Thyroid gland (tissue), 4 donors: ENCODE measurements at regions not wholly inside any gene's neighbourhood (a gene's known extent, or its start where the extent isn't known, plus 50 kb on each side); places are given as distances from the start of the nearest gene placed in this dataset.

Source experiments
- DNase-seq, 2 donors: peaks; one replicate each; pipeline ENCODE4 v3.0.0-alpha.2; 2019
- H3K27ac ChIP-seq, 3 donors: fragments of 200-600 bp; sonication (generic); 1 replicate in 2 of 3; 2 replicates in 1 of 3; pipeline ENCODE4 v1.5.1; 2016 to 2019; ENCODE audit warnings: mild to moderate bottlenecking in 1 of 3, moderate library complexity in 1 of 3
- H3K27me3 ChIP-seq: fragments of 200-600 bp; sonication (generic); one replicate; pipeline ENCODE4 v1.5.1; 2019
- H3K36me3 ChIP-seq, 2 donors: fragments of 200-600 bp; sonication (generic); one replicate each; pipeline ENCODE4 v1.5.1; 2016 to 2019
- H3K4me1 ChIP-seq, 2 donors: fragments of 200-600 bp; sonication (generic); one replicate each; pipeline ENCODE4 v1.5.1; 2017 to 2019
- H3K4me3 ChIP-seq, 3 donors: fragments of 200-600 bp; sonication (generic); replicated peaks in 1 of 3; 1 replicate in 2 of 3; 2 replicates in 1 of 3; pipeline ENCODE4 v1.5.1; 2016; ENCODE audit warnings: mild to moderate bottlenecking in 1 of 3
- H3K9me3 ChIP-seq: fragments of 200-600 bp; sonication (generic); one replicate; pipeline ENCODE4 v1.5.1; 2017
- POLR2A ChIP-seq, 2 donors: fragments of 450-650 bp; IDR thresholded peaks; one replicate each; pipeline ENCODE4 v1.6.1; 2017; ENCODE audit warnings: antibody characterized with exemption in 2 of 2, mild to moderate bottlenecking in 2 of 2, moderate library complexity in 1 of 2
- WGBS, 2 donors: methylation state at CpG; one replicate each; pipeline ENCODE4 v1.1.5; 2017; 5-methylcytosine and 5-hydroxymethylcytosine counted together
- intact Hi-C: fragments of 100-400 bp; cut with DNase I; formaldehyde crosslinking; loops from one replicate; pipeline ENCODE4 v1.15.1; 2023
- TF ChIP-seq, protein P1 (sequence below), 6 experiments: fragments of 200-600 bp in 3 of 6; fragments of 450-650 bp in 3 of 6; sonication (generic) in 3 of 6; IDR thresholded peaks; one replicate each; pipeline ENCODE4 v1.5.1; 2016 to 2019; ENCODE audit warnings: antibody characterized with exemption in 6 of 6, mild to moderate bottlenecking in 2 of 6, inconsistent platforms in 1 of 6, moderate library complexity in 1 of 6

DNA sequence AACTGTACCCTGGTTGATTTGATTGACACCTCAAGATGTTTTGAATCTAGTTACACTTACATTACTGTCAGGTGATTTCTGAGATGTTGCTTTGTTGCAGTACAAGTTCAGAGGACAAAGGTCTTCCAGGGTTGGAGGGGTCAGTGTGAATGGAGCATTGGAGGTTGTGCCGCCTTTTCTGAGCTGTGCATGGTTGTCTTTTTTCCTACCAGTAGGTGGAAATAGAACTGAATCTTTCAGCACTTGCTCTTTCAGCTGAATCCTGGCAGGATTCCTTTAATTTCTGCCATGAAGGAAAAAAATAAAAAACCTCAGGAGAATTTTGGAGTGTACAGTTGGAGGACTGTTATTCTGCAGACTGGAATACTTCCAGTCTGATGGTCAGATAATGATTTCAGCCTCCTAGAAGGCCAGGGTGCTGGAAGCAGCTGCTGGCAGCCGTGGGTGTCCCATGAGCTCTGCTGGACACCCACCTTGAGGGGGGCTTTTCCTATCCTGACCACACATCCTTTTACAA is 82.7 kb downstream of the PLCE1 start:
- DNase-seq = peak in 1 of 2 donors; percentile 16
- intact Hi-C loops = loop anchor here (10.0 kb wide), 1 partner anchor 238 kb away; no protein-coding TSS in a partner anchor

DNA sequence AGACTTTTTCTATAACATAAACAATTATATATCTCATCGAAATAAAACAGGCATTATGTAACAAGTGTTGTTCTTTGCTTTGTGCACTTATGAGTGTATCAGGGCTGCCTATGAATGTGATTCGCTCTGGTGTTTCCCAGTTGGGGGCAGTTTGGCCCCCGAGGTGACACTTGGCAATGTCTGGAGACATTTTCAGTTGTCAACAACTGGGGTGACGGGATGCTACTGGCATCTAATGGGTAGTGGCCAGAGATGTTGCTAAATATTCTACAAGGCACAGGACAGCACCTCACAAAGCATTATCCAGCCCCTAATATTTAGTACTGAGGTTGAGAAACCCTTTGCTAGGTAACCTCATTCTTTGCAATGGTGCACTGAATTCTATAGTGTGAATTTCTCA is 83.3 kb downstream of the PLCE1 start:
- 46 to 56% methylated on average over 4 of the region's 4 CpGs for WGBS, 2 donors
- Histone ChIP-seq H3K4me3 (no peak overlapping the region), H3K27ac (no peak overlapping the region), H3K4me1 (peaks cover 7 to 17% of the 10 kb centered on the region in 2 donors), H3K27me3 (no peaks in the 10 kb centered on the region), H3K9me3 (no peaks in the 10 kb centered on the region), H3K36me3 (no peaks in the 10 kb centered on the region)
- no peak for DNase-seq
- intact Hi-C loops = loop anchor here (10.0 kb wide), 1 partner anchor 238 kb away; no protein-coding TSS in a partner anchor
- no peak for TF ChIP-seq POLR2A (IDR thresholded peaks at IDR 0.05)
- TF ChIP-seq, protein P1, sequence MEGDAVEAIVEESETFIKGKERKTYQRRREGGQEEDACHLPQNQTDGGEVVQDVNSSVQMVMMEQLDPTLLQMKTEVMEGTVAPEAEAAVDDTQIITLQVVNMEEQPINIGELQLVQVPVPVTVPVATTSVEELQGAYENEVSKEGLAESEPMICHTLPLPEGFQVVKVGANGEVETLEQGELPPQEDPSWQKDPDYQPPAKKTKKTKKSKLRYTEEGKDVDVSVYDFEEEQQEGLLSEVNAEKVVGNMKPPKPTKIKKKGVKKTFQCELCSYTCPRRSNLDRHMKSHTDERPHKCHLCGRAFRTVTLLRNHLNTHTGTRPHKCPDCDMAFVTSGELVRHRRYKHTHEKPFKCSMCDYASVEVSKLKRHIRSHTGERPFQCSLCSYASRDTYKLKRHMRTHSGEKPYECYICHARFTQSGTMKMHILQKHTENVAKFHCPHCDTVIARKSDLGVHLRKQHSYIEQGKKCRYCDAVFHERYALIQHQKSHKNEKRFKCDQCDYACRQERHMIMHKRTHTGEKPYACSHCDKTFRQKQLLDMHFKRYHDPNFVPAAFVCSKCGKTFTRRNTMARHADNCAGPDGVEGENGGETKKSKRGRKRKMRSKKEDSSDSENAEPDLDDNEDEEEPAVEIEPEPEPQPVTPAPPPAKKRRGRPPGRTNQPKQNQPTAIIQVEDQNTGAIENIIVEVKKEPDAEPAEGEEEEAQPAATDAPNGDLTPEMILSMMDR (IDR thresholded peaks at IDR 0.05) = no peak

More for the DNA sequence above, 82.7 kb downstream of the PLCE1 start:
- Histone ChIP-seq H3K27ac (peak overlapping the region in 1 of 3 donors; percentile 45), H3K4me3 (no peak overlapping the region), H3K9me3 (no peaks in the 10 kb centered on the region), H3K4me1 (peaks cover 7 to 17% of the 10 kb centered on the region in 2 donors), H3K36me3 (no peaks in the 10 kb centered on the region), H3K27me3 (no peaks in the 10 kb centered on the region)
- 17 to 24% methylated on average over 2 of the region's 2 CpGs for WGBS, 2 donors
- TF ChIP-seq, protein P1 (IDR thresholded peaks at IDR 0.05) = peak; percentile 21 to 74 (median 62)
- TF ChIP-seq POLR2A (IDR thresholded peaks at IDR 0.05) = no peak

DNA sequence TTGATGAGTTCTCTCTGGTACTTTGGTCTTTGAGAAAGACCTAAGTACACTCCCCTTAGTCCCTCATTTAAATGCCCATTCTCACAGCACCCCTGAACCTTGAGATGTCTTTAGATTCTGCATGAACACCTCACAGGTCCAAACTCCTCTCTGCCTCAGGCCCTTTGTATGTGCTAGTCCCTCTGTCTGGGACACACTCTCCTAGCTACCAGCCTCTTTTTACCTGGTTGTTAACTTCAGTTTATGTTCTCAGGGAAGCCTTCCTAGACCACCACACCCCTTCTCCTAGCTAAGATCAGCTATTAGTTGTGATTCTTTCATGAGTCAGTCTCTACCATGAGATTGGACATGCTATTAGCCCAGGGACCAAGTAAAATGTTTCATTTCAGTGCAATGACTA is 86.4 kb downstream of the PLCE1 start:
- no peak for TF ChIP-seq POLR2A (IDR thresholded peaks at IDR 0.05)
- TF ChIP-seq, protein P1 (IDR thresholded peaks at IDR 0.05) = no peak
- Histone ChIP-seq H3K27ac (no peak overlapping the region), H3K4me1 (peaks cover 14 to 25% of the 10 kb centered on the region in 2 donors), H3K36me3 (no peaks in the 10 kb centered on the region), H3K27me3 (no peaks in the 10 kb centered on the region), H3K9me3 (no peaks in the 10 kb centered on the region), H3K4me3 (no peak overlapping the region)
- intact Hi-C loops = no loop called here
- no peak for DNase-seq

DNA sequence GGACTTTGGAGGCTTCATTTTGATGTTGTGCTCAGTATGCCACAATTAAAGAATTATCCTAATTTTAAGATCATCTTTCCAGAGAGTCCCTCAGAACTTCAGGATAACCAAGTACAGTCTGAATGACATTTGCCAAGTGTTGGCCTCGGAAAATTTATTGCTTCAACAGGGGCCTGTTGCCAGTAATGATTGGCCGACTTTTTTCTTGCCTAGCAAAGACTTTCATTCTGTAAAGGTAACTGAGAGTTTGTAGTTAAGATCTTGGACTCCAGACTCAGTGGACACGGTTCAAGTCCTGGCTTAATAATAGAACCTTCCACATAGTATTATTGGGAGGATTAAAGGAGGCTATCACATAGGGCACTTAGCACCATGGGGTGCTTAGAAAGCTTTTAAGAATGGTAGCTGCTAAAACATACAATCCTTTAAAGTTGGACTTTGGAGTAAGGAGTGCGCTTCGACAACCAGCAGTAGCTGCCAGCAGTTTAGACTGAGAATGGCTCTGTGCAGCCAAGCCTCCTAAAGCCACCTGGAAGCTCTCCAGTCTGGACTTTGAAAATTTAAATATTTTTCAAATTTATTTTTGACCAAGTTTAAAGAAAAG is 90.0 kb downstream of the PLCE1 start:
- intact Hi-C loops = no loop called here
- H3K4me1 ChIP-seq = peaks cover 7 to 11% of the 10 kb centered on the region in 2 donors
- peak overlapping the region in 1 of 3 donors; percentile 21 for H3K27ac ChIP-seq
- no peaks in the 10 kb centered on the region for H3K36me3 ChIP-seq
- DNase-seq = peak in 1 of 2 donors; percentile 13
- H3K9me3 ChIP-seq = no peaks in the 10 kb centered on the region
- H3K4me3 ChIP-seq = no peak overlapping the region
- WGBS, 2 donors = 25 to 41% methylated on average over 5 of the region's 5 CpGs
- TF ChIP-seq POLR2A (IDR thresholded peaks at IDR 0.05) = no peak
- H3K27me3 ChIP-seq = no peaks in the 10 kb centered on the region

DNA sequence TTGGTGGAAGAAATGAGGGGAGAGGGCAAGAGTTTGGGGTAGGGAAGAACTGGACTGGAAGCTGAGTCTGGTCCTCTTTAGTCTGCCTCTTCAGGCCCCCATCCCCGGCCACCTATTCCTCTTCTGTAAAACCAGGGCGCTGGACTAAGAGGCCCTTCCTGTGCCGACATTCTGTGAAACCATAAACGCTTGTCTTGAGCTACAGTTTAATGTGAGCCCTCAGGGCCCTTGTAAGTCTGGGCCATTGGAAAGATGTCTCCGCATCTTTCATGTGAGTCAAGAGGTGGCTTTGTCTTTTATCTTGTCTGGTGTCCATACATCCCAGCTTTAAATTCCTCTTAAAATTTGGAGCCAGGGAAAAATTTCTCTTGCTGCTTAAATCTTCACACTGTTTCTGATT is 90.6 kb downstream of the PLCE1 start:
- intact Hi-C loops = no loop called here
- Histone ChIP-seq H3K9me3 (no peaks in the 10 kb centered on the region), H3K27me3 (no peaks in the 10 kb centered on the region), H3K4me1 (peaks cover 13 to 16% of the 10 kb centered on the region in 2 donors), H3K36me3 (no peaks in the 10 kb centered on the region), H3K4me3 (no peak overlapping the region), H3K27ac (no peak overlapping the region)
- 86 to 87% methylated on average over 5 of the region's 5 CpGs for WGBS, 2 donors
- DNase-seq = no peak
- no peak for TF ChIP-seq POLR2A (IDR thresholded peaks at IDR 0.05)
- TF ChIP-seq, protein P1 (IDR thresholded peaks at IDR 0.05) = no peak
